WTC11 (cell line): ENCODE measurements at regions not wholly inside any gene's neighbourhood (a gene's known extent, or its start where the extent isn't known, plus 50 kb on each side); places are given as distances from the start of the nearest gene placed in this dataset.

Source experiments
- CREB1 ChIP-seq: sonication (generic); formaldehyde crosslinking; IDR thresholded peaks from 2 replicates; pipeline ENCODE4 v1.8.0; 2023; ENCODE audit warnings: mild to moderate bottlenecking, missing genetic modification reagents
- ESRRA ChIP-seq: sonication (generic); formaldehyde crosslinking; IDR thresholded peaks from 2 replicates; pipeline ENCODE4 v1.8.1; 2022; ENCODE audit warnings: mild to moderate bottlenecking, missing genetic modification reagents, borderline replicate concordance
- JUN ChIP-seq: sonication (generic); formaldehyde crosslinking; IDR thresholded peaks from 2 replicates; pipeline ENCODE4 v1.8.0; 2023; ENCODE audit warnings: mild to moderate bottlenecking, missing genetic modification reagents
- KAT7 ChIP-seq: sonication (generic); formaldehyde crosslinking; IDR thresholded peaks from 2 replicates; pipeline ENCODE4 v1.8.1; 2023; ENCODE audit warnings: missing genetic modification reagents, mild to moderate bottlenecking, borderline replicate concordance
- SMAD3 ChIP-seq: sonication (generic); formaldehyde crosslinking; IDR thresholded peaks from 2 replicates; pipeline ENCODE4 v1.8.0; 2022; ENCODE audit warnings: missing genetic modification reagents, mild to moderate bottlenecking, borderline replicate concordance
- TCF7 ChIP-seq: sonication (generic); formaldehyde crosslinking; IDR thresholded peaks from 2 replicates; pipeline ENCODE4 v1.8.0; 2022; ENCODE audit warnings: mild to moderate bottlenecking, low read depth, missing genetic modification reagents, moderate library complexity
- ZBTB21 ChIP-seq: sonication (generic); formaldehyde crosslinking; IDR thresholded peaks from 2 replicates; pipeline ENCODE4 v1.8.1; 2023; ENCODE audit warnings: mild to moderate bottlenecking, missing genetic modification reagents, borderline replicate concordance
- TF ChIP-seq, protein P1 (sequence below): sonication (generic); formaldehyde crosslinking; IDR thresholded peaks from 2 replicates; pipeline ENCODE4 v1.8.0; 2022; ENCODE audit warnings: mild to moderate bottlenecking, missing genetic modification reagents
- TF ChIP-seq, protein P2 (sequence below): sonication (generic); formaldehyde crosslinking; IDR thresholded peaks from 2 replicates; pipeline ENCODE4 v1.8.1; 2023; ENCODE audit warnings: mild to moderate bottlenecking, missing genetic modification reagents
- TF ChIP-seq, protein P3 (sequence below): fragments of 200-600 bp; IDR thresholded peaks from 2 replicates; pipeline ENCODE4 v1.8.0; 2022; ENCODE audit warnings: antibody characterized with exemption
- TF ChIP-seq, protein P4 (sequence below): sonication (generic); formaldehyde crosslinking; conservative IDR thresholded peaks from 2 replicates; pipeline ENCODE4 v1.8.1; 2022; ENCODE audit warnings: mild to moderate bottlenecking, missing genetic modification reagents
- TF ChIP-seq, protein P5 (sequence below): sonication (generic); formaldehyde crosslinking; IDR thresholded peaks from 2 replicates; pipeline ENCODE4 v1.8.1; 2023; ENCODE audit warnings: mild to moderate bottlenecking, missing genetic modification reagents, moderate library complexity
- TF ChIP-seq, protein P6 (sequence below): sonication (generic); formaldehyde crosslinking; IDR thresholded peaks from 2 replicates; pipeline ENCODE4 v1.8.0; 2022; ENCODE audit warnings: mild to moderate bottlenecking, missing genetic modification reagents

DNA sequence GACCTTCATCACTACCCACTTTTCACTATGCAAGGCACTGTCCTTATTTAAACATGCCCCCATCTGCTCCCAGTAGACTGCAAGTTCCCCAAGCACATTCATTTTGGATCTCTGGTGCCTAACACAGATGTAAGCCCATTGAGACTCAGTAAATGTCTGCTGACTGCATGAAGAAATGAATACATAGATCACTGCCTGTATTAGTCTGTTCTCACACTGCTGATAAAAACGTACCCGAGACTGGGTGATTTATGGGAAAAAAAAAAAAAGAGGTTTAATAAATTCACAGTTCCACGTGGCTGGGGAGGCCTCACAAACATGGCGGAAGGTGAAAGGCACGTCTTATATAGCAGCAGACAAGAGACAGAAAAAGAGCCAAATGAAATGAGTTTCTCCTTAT, 204.9 kb downstream of the ATG4C start:
- TF ChIP-seq, protein P1, sequence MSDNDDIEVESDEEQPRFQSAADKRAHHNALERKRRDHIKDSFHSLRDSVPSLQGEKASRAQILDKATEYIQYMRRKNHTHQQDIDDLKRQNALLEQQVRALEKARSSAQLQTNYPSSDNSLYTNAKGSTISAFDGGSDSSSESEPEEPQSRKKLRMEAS (CRISPR knock-in tag), result no peak
- TF ChIP-seq, protein P2, sequence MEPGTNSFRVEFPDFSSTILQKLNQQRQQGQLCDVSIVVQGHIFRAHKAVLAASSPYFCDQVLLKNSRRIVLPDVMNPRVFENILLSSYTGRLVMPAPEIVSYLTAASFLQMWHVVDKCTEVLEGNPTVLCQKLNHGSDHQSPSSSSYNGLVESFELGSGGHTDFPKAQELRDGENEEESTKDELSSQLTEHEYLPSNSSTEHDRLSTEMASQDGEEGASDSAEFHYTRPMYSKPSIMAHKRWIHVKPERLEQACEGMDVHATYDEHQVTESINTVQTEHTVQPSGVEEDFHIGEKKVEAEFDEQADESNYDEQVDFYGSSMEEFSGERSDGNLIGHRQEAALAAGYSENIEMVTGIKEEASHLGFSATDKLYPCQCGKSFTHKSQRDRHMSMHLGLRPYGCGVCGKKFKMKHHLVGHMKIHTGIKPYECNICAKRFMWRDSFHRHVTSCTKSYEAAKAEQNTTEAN (CRISPR knock-in tag), result no peak
- TF ChIP-seq, protein P3, sequence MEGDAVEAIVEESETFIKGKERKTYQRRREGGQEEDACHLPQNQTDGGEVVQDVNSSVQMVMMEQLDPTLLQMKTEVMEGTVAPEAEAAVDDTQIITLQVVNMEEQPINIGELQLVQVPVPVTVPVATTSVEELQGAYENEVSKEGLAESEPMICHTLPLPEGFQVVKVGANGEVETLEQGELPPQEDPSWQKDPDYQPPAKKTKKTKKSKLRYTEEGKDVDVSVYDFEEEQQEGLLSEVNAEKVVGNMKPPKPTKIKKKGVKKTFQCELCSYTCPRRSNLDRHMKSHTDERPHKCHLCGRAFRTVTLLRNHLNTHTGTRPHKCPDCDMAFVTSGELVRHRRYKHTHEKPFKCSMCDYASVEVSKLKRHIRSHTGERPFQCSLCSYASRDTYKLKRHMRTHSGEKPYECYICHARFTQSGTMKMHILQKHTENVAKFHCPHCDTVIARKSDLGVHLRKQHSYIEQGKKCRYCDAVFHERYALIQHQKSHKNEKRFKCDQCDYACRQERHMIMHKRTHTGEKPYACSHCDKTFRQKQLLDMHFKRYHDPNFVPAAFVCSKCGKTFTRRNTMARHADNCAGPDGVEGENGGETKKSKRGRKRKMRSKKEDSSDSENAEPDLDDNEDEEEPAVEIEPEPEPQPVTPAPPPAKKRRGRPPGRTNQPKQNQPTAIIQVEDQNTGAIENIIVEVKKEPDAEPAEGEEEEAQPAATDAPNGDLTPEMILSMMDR, result no peak
- TF ChIP-seq SMAD3 (CRISPR knock-in tag), result no peak
- TF ChIP-seq, protein P4, sequence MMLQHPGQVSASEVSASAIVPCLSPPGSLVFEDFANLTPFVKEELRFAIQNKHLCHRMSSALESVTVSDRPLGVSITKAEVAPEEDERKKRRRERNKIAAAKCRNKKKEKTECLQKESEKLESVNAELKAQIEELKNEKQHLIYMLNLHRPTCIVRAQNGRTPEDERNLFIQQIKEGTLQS, result no peak
- TF ChIP-seq KAT7, result no peak
- TF ChIP-seq, protein P5, sequence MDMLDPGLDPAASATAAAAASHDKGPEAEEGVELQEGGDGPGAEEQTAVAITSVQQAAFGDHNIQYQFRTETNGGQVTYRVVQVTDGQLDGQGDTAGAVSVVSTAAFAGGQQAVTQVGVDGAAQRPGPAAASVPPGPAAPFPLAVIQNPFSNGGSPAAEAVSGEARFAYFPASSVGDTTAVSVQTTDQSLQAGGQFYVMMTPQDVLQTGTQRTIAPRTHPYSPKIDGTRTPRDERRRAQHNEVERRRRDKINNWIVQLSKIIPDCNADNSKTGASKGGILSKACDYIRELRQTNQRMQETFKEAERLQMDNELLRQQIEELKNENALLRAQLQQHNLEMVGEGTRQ (CRISPR knock-in tag), result no peak
- no peak for TF ChIP-seq CREB1 (CRISPR knock-in tag)
- no peak for TF ChIP-seq TCF7 (CRISPR knock-in tag)
- TF ChIP-seq ZBTB21 (CRISPR knock-in tag), result no peak
- TF ChIP-seq, protein P6, sequence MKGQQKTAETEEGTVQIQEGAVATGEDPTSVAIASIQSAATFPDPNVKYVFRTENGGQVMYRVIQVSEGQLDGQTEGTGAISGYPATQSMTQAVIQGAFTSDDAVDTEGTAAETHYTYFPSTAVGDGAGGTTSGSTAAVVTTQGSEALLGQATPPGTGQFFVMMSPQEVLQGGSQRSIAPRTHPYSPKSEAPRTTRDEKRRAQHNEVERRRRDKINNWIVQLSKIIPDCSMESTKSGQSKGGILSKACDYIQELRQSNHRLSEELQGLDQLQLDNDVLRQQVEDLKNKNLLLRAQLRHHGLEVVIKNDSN (CRISPR knock-in tag), result no peak
- TF ChIP-seq ESRRA (CRISPR knock-in tag), result no peak
- TF ChIP-seq JUN, result no peak
